Fibroblast of peridontal ligament (primary cell): ENCODE measurements at regions not wholly inside any gene's neighbourhood (a gene's known extent, or its start where the extent isn't known, plus 50 kb on each side); places are given as distances from the start of the nearest gene placed in this dataset.

ENCODE experiments used
- DNase-seq: peaks from one replicate; pipeline ENCODE4 v3.0.0-alpha.2; 2010; ENCODE audit errors: extremely low read depth

DNA sequence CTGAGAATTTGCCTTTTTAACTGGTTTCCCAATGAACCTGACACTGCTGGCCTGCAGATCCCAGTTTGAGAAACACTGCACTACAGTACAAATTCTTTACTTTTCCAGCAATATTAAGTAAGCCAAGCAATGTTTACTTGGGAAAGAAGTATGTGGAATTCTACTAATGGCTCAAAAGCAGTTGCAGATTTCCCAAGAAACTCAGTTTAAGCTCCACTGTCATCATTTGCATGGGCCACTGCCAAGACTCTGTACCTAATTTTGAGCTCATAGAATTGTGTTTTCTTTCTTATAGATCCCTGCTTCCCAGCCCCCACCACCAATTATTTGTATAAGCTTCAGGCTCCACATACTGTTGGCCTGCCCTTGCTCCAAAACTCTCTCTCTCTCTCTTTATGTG is 676.1 kb downstream of the RNF144A start:
- DNase-seq = peak; percentile 0

- no peak for DNase-seq
These were observed 677.0 kb downstream of the RNF144A start for GRCh38 chr2:7594211-7594610.

DNA sequence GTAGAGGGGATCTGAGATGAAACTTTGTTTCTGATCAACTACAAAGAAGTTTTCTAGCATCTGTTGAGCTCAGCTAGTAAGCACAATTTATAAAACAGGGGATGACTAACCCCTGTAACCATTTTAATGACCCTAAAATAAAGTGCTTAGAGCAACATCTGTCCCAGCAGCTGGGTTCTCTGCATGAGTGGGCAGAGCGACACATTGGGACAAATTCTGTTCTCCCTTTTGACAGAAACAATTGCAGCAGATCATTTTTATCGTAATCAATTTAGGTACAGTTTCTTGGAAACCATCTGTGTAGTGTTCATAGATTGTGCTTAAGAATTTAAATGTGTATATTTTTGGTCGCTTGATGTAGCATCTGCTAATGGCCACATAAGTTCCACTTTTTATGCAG is 678.0 kb downstream of the RNF144A start:
- no peak for DNase-seq

GRCh38 chr2:7598402-7598801 is 681.2 kb downstream of the RNF144A start:
- no peak for DNase-seq

- DNase-seq = no peak
These were observed 682.4 kb downstream of the RNF144A start for GRCh38 chr2:7599462-7600258.

GRCh38 chr2:7601990-7602389 is 684.8 kb downstream of the RNF144A start:
- no peak for DNase-seq

DNA sequence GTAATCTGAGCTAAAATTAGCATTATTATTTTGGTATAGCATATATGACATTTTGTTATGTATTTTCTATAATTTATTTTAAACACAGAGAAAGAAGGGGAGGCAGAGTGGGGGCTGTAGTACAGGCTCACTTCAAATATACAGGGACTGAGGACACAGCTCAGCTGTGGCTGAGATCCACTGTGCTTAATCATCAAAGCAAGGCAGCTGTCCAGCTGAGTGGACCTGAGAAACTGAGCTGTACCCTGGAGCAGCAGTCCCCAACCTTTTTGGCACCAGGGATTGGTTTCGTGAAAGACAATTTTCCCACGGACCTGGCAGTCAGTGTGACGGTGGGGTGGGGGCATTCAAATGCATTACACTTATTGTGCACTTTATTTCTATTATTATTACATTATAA is 687.2 kb downstream of the RNF144A start:
- no peak for DNase-seq

DNA sequence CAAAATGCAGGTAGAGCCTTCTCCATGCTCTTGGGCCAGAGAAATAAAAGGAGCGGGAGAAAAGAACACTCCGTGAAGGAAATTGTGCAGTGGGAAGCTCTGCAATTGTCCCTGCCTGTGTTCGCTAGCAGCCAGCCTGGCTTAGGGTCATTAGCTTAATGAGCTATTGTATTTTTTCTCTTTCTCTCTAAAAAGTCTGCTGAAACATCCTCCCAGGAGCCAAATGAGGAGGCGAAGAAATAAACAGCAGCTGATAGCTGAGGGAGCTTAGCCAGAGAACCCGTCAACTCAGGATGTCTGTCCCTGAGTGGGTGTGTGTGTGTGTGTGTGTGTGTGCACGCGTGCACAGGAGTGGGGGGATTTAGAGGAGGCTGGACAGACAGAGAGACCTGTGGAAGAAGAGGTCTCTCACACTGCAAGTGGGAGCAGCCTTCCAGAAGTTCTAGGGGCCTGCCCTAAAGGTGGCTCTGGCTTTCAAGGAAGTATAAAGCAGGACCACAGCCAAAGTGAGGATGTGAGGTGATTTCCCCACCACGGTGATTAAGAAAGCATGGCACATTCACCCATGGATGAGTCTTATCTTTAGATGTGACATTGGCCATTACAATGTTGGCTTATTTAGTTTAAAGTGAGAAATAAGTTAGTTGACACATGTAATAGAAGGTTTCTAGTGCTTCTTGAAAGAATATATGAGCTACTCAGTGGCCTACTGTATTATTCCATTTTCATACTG is 690.4 kb downstream of the RNF144A start:
- no peak for DNase-seq

GRCh38 chr2:7609556-7609955 is 692.3 kb downstream of the RNF144A start:
- no peak for DNase-seq

DNA sequence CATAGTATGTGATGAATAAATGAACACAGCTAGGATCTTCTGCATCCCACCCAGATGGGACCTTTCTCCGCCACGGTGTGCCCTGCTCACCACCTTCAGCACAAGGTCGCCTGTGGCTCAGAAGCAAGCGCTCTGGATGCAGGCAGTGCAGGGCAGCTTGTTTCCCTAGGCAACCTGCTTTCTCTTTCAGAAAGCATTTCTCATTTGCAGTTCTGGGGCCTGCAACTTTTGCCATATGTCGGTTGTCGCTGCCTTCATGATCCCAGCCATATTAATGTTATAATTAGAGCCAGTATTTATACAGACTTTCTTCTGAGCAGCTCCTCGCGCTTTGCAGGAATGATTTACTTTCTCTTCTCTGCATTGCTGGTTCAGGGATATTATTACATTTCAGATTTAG is 692.8 kb downstream of the RNF144A start:
- no peak for DNase-seq

DNA sequence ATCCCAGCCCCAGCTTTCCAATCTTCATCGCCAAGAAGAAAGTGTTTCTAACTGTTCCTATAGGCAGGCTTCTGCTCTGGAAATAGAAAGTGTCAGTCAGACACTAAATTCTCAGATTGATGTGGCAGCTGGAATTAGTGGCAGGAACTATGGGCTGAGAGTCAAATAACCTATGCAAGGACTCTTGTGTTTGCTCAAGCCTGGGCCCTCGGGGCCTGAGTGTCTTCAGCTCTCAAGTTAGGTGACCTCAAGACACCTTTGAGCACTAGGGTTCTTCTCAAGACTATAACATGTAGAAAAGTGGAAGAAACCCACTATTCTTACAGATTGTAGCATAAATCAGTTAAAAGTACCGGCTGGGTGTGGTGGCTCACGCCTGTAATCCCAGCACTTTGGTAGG is 694.5 kb downstream of the RNF144A start:
- DNase-seq = no peak

GRCh38 chr2:7612969-7613368 is 695.8 kb downstream of the RNF144A start:
- DNase-seq = no peak

DNA sequence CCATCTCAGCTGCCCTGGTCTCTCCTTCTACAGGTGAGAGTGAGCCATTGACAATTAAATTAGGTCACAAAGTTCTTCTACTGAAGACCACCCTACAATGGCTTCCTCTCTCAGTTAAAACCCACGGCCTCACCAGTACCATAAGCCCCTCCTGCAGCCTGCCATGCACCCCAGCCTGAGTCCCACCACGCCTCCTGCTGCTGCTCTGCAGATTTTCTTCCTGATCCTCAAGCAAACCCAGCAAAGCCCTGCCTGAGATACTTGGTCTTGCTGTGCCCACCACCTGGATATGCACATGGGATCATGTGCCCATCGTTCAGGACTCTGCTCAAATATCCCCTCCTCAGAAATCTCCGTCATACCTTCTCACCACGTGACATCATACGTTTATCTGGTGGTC is 696.6 kb downstream of the RNF144A start:
- no peak for DNase-seq

DNA sequence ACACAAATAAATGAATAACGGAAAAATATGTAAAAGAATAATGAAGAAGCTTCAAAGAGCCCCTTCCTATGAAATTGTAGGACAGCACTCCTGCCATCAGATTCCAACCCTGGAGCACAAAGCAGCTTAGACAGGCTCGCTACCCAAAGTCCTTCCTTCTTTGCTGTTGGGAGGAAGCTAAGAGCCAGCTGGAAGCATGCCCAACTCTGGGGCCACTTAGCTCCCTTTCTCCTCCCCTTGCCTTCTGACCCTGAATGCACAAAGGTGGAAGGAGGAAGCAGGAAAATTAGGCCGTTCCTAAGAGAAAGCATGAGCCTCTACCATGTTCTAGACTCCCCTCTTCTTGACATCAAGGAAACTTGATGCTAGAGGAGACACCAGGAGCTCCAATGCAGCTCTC is 700.8 kb downstream of the RNF144A start:
- no peak for DNase-seq

- no peak for DNase-seq
These were observed 702.2 kb downstream of the RNF144A start for GRCh38 chr2:7619203-7619970.

DNA sequence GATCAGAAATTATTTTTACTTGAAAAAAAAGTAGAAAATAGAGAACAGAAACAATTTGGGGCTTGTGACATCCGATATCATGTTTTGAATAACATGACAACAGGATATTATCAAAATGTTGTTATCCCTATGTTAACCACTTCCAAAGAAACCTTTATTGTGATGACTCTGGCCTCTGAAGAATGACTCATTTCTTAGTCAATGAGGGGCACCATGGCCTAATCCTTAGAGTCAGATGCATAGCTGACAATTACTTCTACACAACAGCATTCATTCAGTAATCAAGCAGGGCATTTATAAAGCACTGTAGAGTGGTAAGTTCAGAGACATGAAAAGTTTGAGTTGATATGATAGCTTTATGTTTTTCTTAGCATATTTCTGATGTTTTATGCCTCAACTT is 703.0 kb downstream of the RNF144A start:
- DNase-seq = no peak

GRCh38 chr2:7621018-7621814 is 704.0 kb downstream of the RNF144A start:
- DNase-seq = no peak

DNA sequence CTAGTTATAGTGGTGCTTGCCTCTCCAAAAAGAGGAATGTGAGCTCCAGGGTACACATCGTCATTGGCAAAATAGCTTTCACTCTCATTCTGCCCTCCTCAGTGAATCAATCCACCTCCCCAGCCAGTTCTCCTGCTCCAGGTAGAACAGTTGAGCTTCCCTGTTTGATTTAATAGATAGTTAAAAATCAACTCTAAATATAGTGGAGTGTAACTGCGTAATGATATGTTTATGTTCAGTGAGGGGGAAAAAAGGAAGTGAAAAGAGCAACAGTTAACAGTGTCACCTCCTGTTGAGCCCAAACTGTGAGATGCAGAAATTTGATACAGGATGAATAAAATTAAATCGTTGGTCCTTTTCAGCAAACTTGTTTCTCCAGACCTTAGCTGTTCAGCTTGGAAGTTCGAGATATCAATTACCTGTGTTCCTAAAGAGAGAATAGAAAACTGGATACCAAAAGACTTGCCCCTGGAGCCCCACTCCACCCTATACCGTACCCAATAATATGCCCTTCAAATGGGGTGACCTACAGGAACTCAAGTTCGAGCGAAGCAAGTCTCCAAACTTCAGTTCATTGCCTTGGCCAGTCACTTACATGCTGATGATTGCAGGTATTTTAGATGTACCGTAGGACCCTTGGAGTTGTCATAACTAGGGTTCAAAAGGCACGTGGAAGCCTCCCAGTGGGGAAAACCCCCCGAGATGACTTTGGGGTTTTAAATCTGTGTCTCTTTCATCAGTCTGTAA is 708.4 kb downstream of the RNF144A start:
- DNase-seq = no peak

- DNase-seq = no peak
These were observed 708.9 kb downstream of the RNF144A start for GRCh38 chr2:7626139-7626537.

- DNase-seq = no peak
These were observed 710.4 kb downstream of the RNF144A start for GRCh38 chr2:7627583-7627982.

DNA sequence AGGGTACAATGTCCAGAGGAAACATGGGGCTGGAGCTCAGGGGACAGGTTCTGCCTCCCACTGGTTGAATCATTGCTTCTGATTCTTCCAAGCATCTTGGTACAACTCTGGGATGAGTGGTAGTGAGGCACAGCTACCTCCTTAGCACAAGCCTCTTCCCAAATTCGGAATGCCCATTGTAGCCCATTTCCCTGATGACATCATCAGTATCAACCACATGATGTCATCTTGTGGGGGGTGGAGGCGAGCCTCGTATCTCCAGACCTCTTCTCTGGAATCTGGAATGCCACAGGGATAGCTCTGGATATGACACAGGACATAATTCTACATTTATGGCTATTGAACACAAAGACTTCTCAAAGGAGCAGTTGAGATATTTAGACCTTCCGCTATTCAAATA is 715.2 kb downstream of the RNF144A start:
- no peak for DNase-seq
